OCI-LY7 (cell line): ENCODE measurements at regions not wholly inside any gene's neighbourhood (a gene's known extent, or its start where the extent isn't known, plus 50 kb on each side); places are given as distances from the start of the nearest gene placed in this dataset.

Source experiments
- EZH2phosphoT487 ChIP-seq: fragments of 200-600 bp; sonication (generic); IDR thresholded peaks from 2 replicates; pipeline ENCODE4 v1.6.1; 2018; ENCODE audit warnings: low read depth, borderline replicate concordance, mild to moderate bottlenecking, mixed run types, antibody characterized with exemption, low read length, moderate library complexity, mixed read lengths
- TF ChIP-seq, protein P1 (sequence below): fragments of 200-600 bp; sonication (generic); conservative IDR thresholded peaks from 2 replicates; pipeline ENCODE4 v1.5.1; 2014; ENCODE audit warnings: mild to moderate bottlenecking, antibody characterized with exemption, low read length, moderate library complexity, mixed read lengths

DNA sequence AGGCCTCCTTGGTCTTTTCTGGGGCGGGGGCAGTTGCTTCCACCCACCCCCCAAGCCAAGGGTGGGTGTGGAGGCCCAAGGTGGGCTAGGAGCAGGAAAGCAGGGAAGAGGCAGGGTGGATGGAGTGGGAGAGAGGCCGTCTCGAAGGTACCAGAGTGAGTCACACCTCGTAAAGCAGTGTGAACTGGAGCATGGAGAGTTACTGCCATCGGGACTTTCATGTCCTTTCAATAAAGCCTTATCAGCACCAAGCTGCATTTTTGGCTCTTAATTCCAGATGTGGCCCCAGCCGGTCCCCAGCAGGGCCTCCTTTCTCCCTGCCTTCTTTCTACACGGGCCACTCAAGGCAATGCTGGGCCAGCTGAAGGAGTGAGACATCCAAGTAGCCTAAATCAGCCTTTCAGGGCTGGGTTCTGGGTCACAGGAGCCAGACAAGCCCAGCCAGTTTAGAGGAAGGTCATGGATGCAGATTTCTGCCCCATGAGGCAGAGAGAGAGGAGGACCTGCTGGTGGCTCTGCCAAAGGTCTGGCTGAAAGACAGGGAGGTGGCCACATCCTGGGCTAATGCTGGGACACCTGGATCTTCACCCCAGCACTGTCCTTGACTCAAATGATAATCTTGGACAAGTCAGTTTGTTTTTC, 59.0 kb upstream of the CD82 start:
- TF ChIP-seq, protein P1, sequence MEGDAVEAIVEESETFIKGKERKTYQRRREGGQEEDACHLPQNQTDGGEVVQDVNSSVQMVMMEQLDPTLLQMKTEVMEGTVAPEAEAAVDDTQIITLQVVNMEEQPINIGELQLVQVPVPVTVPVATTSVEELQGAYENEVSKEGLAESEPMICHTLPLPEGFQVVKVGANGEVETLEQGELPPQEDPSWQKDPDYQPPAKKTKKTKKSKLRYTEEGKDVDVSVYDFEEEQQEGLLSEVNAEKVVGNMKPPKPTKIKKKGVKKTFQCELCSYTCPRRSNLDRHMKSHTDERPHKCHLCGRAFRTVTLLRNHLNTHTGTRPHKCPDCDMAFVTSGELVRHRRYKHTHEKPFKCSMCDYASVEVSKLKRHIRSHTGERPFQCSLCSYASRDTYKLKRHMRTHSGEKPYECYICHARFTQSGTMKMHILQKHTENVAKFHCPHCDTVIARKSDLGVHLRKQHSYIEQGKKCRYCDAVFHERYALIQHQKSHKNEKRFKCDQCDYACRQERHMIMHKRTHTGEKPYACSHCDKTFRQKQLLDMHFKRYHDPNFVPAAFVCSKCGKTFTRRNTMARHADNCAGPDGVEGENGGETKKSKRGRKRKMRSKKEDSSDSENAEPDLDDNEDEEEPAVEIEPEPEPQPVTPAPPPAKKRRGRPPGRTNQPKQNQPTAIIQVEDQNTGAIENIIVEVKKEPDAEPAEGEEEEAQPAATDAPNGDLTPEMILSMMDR: no peak
- TF ChIP-seq EZH2phosphoT487: no peak
